ENCODE measurements at regions not wholly inside any gene's neighbourhood (a gene's known extent, or its start where the extent isn't known, plus 50 kb on each side); places are given as distances from the start of the nearest gene placed in this dataset.

DNA sequence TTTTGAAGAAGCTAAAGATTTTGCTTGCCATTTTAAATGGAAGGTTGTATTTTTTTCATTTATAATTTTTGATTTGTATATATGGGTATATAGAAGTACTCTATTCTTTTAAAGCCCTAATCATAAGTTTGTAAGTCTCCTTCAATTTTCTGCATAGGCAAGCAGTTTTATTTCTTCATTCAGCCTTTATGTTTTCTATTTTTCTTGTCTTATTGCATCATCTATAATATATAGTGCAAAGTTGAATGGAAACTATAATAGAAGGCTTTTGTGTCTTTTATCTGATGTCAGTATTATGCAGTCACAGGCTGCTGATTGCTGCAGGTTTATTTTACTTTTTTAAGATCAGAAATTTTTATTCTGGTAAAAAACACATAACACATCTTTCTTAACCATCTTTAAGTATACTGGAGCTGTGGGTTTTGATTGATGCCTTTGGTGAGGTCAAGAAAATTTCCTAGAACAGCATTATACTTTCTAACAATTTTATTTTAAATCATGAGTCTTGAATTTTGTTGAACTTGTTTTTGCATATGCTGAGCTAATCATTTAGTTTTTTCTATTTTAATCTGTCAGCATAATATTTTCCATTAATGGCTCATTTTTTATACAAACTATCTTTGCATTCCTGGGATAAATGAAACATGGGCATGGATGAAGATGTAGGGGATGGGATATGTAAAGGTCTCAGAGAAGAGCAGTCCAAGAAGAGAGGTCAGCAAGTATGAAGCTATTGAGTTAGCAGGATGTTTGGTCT is 366.7 kb upstream of the MAP3K7 start:
- intact Hi-C loops (cut with micrococcal nuclease; ENCODE audit: unreplicated experiment) = no loop called here

DNA sequence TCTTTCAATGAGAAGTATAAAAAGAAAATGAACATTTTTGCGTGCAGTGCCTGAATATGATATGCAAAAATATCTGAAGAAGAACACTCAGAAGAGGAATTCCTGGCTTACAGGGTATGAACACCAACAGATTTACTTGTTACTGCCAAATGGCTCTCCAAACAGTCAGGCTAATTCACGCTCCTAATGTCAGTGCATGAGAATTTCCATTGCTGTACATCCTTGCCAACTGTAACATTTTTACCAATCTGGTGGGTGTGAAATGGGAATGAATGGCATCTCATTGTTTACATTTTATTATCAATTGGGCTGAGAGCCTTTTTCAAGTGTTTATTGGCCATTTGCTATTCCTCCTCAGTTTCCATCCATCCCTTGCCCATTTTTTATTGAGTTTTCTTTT is 365.3 kb upstream of the MAP3K7 start:
- Histone ChIP-seq H4K20me1 (ENCODE audit: control insufficient read depth, insufficient read depth) (no peaks in the 10 kb centered on the region), H3K27me3 (replicated peaks in 1 of 2; ENCODE audit: control insufficient read depth in 2 of 2, insufficient read depth in 2 of 2, low read length in 1 of 2) (no peaks in the 10 kb centered on the region), H3K9me3 (replicated peaks; ENCODE audit: control insufficient read depth, insufficient read depth, low read length) (no peaks in the 10 kb centered on the region), H2AFZ (ENCODE audit: control insufficient read depth, low read depth, low read length) (no peak overlapping the region), H3K79me2 (ENCODE audit: control insufficient read depth, insufficient read depth, low read length) (no peaks in the 10 kb centered on the region), H3K4me2 (ENCODE audit: control insufficient read depth, insufficient read depth) (no peak overlapping the region), H3K9ac (ENCODE audit: control insufficient read depth, insufficient read depth, low read length) (no peak overlapping the region), H3K4me3 (no peak overlapping the region), H3K4me1 (ENCODE audit: control insufficient read depth, insufficient read depth, low read length) (no peaks in the 10 kb centered on the region), H3K27ac (ENCODE audit: control insufficient read depth, insufficient read depth) (no peak overlapping the region), H3K36me3 (ENCODE audit: control insufficient read depth in 2 of 2, insufficient read depth in 2 of 2, low read length in 1 of 2) (no peaks in the 10 kb centered on the region)
- CTCF ChIA-PET = interaction anchor here (0.9 to 2.3 kb wide), 3 partner anchors 11 to 18 kb away, joined by 3 to 11 read pairs (median 3); no protein-coding TSS in a partner anchor
- RAD21 ChIA-PET (ENCODE audit: unreplicated experiment) = no interaction called here
- ATAC-seq (no peak), DNase-seq (ENCODE audit: low read depth, low spot score) (no peak), FAIRE-seq (no peak)
- POLR2A ChIA-PET = no interaction called here
- SMC1A ChIA-PET (ENCODE audit: uncharacterized antibody, unreplicated experiment) = interaction anchor here (1.4 to 1.5 kb wide), 2 partner anchors 12 to 131 kb away, joined by 3 to 4 read pairs; no protein-coding TSS in a partner anchor
- intact Hi-C loops (cut with micrococcal nuclease; ENCODE audit: unreplicated experiment) (no loop called here), in situ Hi-C loops (cut with MboI) (no loop called here)
- 18% methylated on average over 2 of the region's 2 CpGs for WGBS (ENCODE audit: insufficient coverage, insufficient replicate concordance, low lambda C conversion rate, missing lambda C conversion rate)
- no peak for TF ChIP-seq SUPT20H (IDR thresholded peaks at IDR 0.05; ENCODE audit: borderline replicate concordance, control insufficient read depth, low read depth, low read length)
- no peak for TF ChIP-seq MTA3 (IDR thresholded peaks at IDR 0.05; ENCODE audit: borderline replicate concordance, low read length)
- TF ChIP-seq, protein P1, sequence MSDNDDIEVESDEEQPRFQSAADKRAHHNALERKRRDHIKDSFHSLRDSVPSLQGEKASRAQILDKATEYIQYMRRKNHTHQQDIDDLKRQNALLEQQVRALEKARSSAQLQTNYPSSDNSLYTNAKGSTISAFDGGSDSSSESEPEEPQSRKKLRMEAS (IDR thresholded peaks at IDR 0.05; ENCODE audit: low read depth, low read length) = no peak
- no peak for TF ChIP-seq HDGF (IDR thresholded peaks at IDR 0.05)
- TF ChIP-seq TARDBP (IDR thresholded peaks at IDR 0.05; ENCODE audit: borderline replicate concordance) = no peak
- no peak for TF ChIP-seq SRF (IDR thresholded peaks at IDR 0.05; ENCODE audit: low read depth in 2 of 2, low read length in 2 of 2)
- TF ChIP-seq, protein P2, sequence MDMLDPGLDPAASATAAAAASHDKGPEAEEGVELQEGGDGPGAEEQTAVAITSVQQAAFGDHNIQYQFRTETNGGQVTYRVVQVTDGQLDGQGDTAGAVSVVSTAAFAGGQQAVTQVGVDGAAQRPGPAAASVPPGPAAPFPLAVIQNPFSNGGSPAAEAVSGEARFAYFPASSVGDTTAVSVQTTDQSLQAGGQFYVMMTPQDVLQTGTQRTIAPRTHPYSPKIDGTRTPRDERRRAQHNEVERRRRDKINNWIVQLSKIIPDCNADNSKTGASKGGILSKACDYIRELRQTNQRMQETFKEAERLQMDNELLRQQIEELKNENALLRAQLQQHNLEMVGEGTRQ (IDR thresholded peaks at IDR 0.05; ENCODE audit: borderline replicate concordance, low read depth, low read length) = no peak
- no peak for TF ChIP-seq FOXK2 (IDR thresholded peaks at IDR 0.05)
- BruUV-seq (replicated peaks) = no TSS peak

More for the DNA sequence above, 366.7 kb upstream of the MAP3K7 start:
- Histone ChIP-seq H3K9ac (ENCODE audit: control insufficient read depth, insufficient read depth, low read length) (no peak overlapping the region), H3K79me2 (ENCODE audit: control insufficient read depth, insufficient read depth, low read length) (no peaks in the 10 kb centered on the region), H3K36me3 (ENCODE audit: control insufficient read depth in 2 of 2, insufficient read depth in 2 of 2, low read length in 1 of 2) (no peaks in the 10 kb centered on the region), H3K4me1 (ENCODE audit: control insufficient read depth, insufficient read depth, low read length) (no peaks in the 10 kb centered on the region), H2AFZ (ENCODE audit: control insufficient read depth, low read depth, low read length) (no peak overlapping the region), H3K4me3 (no peak overlapping the region), H3K27ac (ENCODE audit: control insufficient read depth, insufficient read depth) (no peak overlapping the region), H3K9me3 (replicated peaks; ENCODE audit: control insufficient read depth, insufficient read depth, low read length) (no peaks in the 10 kb centered on the region), H3K4me2 (ENCODE audit: control insufficient read depth, insufficient read depth) (no peak overlapping the region), H4K20me1 (ENCODE audit: control insufficient read depth, insufficient read depth) (no peaks in the 10 kb centered on the region), H3K27me3 (replicated peaks in 1 of 2; ENCODE audit: control insufficient read depth in 2 of 2, insufficient read depth in 2 of 2, low read length in 1 of 2) (no peaks in the 10 kb centered on the region)
- no peak for TF ChIP-seq ZNF217 (IDR thresholded peaks at IDR 0.05)
- ATAC-seq (no peak), FAIRE-seq (no peak), DNase-seq (ENCODE audit: low read depth, low spot score) (no peak)
- ChIA-PET RAD21 (ENCODE audit: unreplicated experiment) (interaction anchor here (1.8 kb wide), 1 partner anchor 13 kb away, joined by 6 read pairs; no protein-coding TSS in a partner anchor), POLR2A (no interaction called here), SMC1A (ENCODE audit: uncharacterized antibody, unreplicated experiment) (interaction anchor here (1.1 to 1.7 kb wide), 4 partner anchors 9 to 129 kb away, joined by 3 to 7 read pairs (median 4); no protein-coding TSS in a partner anchor), CTCF (interaction anchor here (1.4 to 2.3 kb wide), 2 partner anchors 11 to 13 kb away, joined by 5 to 11 read pairs; no protein-coding TSS in a partner anchor)
- no TSS peak for BruUV-seq (replicated peaks)
- in situ Hi-C loops (cut with MboI) = no loop called here

All from GM12878 (cell line).